Activated T-helper 9 cell treated with anti-CD3 and anti-CD28 coated beads, Interleukin-2, amount 50 U/mL, for 16 hours (primary cell): ENCODE measurements at regions not wholly inside any gene's neighbourhood (a gene's known extent, or its start where the extent isn't known, plus 50 kb on each side); places are given as distances from the start of the nearest gene placed in this dataset.
"Not testable (repeated sequence)": the region's sequence is repeated elsewhere in the genome, so short reads cannot be mapped to it uniquely, and the experiment has no call there.

Experiments used
- DNase-seq: peaks from one replicate; pipeline ENCODE4 v3.0.0-alpha.2; 2020; ENCODE audit warnings: low read depth

DNA sequence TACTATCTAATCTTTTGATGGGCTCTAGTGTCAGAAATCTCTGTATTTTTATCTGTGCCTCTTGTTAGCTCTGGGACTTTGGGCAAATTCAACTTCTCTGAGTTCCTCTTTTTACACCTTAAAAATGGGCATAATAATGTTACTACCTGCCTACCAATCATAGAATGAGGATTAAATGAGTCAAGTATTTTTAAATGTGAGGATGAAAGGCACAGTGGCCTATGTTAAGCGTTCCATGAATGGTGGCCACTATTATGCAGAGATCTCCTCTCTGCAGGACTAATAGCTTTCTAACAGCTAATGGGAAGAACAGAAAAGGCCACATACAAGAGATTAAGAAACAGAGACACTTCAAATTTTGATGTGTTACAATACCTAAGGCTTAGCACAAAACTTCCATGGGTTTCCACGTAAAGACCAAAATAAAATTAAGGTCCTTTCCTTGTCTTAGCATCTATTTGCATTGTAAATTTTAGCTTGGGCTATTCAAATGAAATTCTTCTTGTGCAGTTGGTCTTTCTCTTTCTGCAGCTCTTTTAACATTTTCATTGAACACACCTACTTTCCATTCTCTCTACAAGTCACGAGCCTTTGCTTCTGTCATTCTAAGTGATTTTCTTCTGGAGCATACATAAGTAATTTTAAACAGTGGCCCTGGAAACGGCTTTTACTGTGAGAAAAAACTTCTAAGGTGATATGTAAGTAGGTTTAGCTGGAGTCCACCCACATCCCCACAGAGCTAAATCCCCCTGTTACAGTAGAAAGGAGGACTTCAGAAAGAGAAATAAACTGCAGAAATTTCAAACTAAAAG lies 117.9 kb upstream of the MED14 start:
- DNase-seq, result no peak

DNA sequence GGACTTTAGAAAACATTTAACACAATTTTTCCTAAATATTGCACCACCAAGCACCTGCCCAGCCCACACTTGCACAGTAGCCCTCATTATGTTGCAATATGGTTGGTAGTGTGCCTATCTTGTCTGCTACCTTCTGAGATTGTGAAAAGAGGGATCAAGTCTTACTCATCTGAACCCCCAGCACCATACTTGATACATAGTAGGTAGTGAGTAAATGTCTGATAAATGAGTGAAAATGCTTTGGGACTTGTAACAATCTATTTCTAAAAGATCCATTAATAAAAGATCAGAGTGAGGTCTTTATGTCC lies 118.4 kb upstream of the MED14 start:
- no peak for DNase-seq

DNA sequence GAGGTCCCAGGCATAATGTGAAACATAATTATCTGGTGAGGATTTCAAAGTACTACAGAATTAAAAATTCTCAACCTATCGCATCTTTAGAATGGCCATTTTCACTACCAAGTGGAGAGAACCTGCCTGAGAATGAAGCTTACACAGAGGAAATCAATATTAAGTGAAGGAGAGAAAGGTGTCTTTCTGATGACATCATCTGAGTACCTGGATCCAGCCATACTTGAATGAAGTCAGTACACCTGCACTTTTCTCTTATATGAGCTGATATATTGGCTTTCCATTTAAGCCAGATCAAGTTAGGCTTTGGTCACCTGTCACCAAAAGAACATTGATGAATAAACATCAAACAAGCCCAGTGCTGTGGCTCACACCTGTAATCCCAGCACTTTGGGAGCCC lies 118.9 kb upstream of the MED14 start:
- DNase-seq, result no peak

DNA sequence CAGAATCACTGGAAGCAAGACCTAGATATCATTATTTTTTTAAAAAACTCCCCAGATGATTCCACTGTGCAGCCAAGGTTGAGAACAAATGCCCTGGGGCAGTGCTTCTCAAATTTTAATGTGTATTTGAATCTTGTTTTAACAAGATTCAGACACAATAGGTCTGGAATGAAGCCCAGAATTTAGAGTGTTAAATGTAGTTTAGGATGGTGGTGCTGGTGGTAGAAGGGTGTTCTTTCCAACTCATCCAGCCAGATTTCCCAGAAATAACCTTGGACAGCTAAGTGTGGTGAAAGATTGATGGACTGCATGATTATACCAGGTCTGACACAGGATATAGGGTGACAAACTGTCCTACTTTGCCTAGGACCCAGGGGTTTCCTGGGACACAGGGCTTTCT lies 120.1 kb upstream of the MED14 start:
- no peak for DNase-seq

DNA sequence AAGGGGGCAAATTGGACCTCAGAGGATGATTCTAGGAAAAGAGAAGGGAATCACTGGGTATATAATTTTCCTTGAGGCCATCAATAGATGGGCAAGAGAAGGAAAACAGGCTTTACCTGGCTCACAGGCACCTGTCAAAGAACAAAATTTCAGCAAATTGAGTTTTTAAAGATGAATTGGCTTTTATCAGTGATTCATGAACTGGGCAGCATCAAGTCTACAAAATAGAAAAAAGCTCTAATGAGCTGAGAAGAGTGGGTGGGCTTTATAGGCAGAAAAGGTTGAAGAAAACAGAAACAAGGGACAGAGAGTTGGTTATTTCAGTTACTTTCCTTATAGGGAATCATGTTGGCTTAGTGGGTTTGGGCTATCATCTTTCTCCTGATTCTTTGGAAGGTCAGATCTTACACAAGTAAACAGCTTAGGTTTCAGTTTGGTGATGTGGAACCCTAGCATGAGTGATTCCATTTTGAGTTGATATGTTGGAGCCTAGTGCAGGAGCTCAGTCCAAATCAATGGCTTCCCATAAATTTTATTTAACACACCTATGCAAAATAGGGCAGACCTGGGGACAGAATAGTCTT lies 120.7 kb upstream of the MED14 start:
- no peak for DNase-seq

DNA sequence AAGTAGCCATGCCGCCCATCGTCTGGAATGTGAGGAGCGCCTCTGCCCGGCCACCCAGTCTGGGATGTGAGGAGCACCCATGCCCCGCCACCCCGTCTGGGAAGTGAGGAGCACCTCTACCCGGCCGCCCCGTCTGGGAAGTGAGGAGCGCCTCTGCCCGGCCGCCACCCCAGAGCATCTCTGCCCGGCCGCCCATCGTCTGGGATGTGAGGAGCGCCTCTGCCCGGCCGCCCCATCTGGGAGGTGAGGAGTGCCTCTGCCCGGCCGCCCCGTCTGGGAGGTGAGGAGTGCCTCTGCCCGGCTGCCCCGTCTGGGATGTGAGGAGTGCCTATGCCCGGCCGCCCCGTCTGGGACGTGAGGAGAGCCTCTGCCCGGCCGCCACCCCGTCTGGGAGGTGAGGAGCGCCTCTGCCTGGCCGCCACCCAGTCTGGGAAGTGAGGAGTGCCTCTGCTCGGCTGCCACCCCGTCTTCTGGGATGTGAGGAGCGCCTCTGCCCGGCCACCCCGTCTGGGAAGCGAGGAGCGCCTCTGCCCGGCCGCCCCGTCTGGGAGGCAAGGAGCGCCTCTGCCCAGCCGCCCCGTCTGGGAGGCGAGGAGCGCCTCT lies 126.7 kb upstream of the MED14 start:
- not testable (repeated sequence) for DNase-seq

DNA sequence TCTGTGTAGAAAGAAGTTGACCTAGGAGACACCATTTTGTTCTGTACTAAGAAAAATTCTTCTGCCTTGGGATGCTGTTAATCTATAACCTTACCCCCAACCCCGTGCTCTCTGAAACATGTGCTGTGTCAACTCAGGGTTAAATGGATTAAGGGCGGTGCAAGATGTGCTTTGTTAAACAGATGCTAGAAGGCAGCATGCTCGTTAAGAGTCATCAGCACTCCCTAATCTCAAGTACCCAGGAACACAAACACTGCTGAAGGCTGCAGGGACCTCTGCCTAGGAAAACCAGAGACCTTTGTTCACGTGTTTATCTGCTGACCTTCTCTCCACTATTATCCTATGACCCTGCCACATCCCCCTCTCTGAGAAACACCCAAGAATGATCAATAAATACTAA lies 127.9 kb upstream of the MED14 start:
- not testable (repeated sequence) for DNase-seq

DNA sequence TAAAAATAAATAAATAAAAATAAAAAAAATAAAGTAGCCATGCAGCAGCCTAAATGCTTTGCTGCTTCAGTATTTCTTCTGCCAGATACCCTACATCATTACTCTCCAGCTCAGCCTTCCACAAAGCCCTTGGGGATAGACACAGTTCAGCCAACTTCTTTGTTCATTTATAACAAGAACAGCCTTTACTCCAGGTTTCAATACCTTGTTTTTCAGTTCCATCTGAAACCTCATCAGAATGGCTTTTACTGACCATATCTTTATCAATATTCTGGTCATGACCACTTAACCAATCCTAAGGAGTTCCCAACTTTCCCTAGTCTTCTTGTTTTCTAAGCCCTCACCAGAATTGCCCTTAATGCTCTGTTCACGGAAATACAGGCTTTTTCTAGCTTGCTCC lies 128.3 kb upstream of the MED14 start:
- no peak for DNase-seq

DNA sequence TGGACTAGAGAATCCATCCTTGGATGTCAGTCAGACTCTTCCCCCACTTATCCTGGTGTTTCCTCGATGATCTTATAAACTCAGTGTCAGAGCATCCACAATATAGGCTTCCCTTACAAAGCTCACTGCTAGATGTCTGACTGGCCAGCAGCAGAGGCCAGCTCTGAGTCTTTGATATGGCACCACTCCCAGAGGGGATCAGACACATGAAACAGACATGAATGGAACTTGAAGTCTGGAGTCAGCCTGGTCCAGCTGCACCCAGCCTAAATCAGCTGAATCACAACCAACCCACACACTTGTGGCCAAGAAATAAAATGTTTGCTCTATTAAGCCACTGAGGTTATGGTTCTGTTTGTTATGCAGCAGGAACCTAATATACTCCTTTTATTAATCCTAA lies 129.6 kb upstream of the MED14 start:
- DNase-seq, result no peak

DNA sequence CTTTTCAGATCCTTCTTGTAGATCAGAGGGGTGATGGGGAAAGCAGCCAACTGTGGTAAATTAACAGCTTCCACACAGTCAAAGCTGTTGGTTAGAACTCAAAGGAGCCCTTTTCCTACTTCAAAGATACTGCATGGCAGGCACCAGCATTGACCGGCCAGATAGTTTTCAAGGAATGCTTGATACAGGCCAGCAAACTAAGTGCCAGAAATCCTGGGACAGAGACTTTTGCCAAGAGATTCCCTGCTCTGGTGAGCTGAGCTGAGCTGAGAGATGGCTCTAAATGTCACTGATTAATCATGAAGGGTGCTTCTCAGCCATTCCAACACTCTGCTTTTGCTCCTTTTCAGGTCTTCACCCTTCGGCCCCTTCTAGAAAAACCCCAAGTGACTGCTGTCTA lies 131.6 kb upstream of the MED14 start:
- no peak for DNase-seq

DNA sequence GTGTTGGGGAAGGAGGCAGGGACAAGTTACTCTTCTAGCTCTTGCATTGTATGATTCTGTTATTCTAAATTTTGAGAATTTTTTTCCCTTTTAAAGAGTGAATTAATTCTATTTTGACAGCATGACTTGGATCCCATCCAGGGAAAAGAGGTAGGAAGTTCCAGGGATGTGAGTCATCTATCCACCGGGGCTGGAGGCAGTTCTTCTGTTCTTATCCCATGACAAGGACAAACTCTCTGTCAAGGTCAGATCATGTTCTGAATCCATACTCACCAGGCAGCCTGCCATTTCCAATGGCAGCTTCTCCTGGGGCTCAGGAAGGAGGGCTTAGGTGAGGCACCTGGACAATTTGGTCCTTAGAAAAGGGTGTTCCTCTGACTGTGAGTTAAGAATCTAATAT lies 132.0 kb upstream of the MED14 start:
- no peak for DNase-seq

DNA sequence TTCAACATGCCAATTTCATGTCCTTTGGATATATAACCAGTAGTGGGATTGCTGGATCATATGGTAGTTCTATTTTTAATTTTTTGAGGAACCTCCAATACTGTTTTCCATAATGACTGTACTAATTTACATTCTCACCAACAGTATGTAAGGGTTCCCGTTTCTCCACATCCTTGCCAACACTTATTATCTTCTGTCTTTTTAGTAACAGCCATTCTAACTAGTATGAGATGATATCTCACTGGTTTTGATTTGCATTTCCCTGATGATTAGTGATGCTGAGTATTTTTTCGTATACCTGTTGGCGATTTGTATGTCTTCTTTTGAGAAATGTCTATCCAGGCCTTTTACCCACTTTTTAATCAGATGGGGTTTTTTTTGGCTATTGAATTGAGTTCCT lies 133.5 kb upstream of the MED14 start:
- DNase-seq, result no peak

DNA sequence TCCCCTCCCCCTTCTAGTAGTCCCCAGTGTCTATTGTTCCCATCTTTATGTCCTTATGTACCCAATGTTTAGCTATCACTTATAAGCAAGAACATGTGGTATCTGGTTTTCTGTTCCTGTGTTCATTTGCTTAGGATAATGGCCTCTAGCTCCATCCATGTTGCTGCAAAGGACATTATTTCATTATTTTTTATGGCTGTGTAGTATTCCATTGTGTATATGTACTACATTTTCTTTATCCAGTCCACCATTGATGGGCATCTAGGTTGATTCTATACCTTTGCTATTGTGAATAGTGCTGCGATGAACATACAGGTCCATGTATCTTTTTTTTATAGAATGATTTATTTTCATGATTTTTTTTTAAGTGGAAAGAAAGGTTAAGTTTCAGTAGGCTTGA lies 135.6 kb upstream of the MED14 start:
- not testable (repeated sequence) for DNase-seq

DNA sequence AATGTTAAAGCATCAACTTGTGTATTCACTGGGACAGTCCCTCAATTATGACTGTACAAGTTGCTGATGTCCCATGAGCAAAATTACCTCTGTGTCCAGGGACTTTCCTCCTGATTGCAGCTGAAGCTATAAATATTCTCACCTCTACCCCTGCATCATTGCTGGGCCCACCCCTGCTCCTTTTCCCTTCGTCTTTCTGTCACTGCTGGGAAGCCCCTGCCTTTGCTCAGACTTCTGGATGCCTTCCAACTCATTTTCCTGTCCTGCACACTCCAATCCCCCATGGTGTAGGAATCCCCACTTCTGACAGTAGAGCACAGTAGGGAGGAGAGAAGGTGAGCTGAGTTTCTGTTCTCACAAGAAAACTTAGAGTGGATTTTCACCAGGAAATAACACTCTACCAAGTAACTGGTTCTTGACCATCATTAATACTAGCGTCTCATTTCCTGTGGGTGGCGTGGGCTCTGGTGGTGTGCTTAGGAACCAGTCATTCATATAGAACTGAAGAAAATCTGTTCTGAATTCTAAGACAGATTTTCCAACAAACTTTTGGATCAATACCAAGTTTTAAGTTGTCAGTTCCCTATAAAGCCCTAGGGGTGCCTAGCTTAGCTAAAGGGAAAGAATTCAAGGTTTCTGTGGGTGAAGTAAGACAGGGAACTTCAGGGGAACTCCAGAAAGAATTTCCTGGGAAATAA lies 136.2 kb upstream of the MED14 start:
- DNase-seq, result no peak

DNA sequence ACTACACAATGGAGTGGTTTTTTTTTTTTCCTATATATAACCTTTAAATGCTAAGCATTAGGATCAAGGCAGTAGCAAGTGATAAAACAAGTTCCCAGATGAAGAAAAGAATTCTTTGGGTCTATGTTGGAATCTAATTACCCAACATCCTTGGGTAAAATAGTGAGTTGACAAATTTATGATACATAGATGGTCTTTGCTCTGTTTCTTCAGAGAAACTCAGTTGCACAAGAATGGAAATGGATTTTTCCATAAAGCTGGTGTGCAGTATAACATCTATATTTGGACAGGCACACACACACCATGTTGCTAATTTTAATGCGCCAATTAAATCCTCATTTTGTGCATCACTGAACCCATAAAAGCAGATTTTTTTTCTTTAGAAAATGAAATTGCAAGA lies 137.0 kb upstream of the MED14 start:
- no peak for DNase-seq

DNA sequence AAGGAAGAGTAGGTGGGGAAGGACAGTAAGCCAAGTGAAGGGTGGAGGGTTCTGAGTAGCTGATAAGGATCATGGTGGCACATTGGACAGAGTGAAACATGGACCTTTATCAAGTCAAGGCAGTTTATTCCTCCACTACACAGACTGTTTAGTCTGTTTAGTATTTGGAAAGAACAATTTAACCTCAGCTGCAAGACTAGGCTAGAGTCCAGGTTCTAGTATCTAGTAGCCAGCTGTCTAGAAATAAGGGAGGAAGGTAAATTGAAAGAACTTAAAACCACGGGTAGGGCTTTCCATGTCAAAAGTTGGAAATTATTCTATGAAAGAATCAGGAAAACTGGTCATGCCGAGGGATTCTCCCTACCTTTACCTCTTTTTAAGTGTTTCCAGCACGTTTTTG lies 140.1 kb upstream of the MED14 start:
- no peak for DNase-seq

DNA sequence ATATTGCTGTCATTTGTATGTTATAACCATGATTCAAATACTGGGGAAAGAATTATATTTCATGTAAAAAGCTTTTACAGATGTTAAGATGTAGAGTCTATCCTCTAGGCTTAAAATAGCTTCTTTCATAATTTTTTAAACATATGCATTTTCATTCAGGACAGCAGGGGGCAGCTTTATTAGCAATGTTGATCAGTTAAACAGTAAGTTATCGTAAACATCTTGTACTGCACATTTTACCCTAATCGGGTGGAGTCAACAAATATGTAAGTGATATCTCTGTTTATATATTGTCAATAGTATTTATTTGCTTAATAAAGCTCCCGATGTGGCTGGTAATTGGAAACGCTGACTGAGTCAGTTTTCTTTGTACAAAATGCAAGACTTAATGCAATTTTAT lies 142.5 kb upstream of the MED14 start:
- no peak for DNase-seq

DNA sequence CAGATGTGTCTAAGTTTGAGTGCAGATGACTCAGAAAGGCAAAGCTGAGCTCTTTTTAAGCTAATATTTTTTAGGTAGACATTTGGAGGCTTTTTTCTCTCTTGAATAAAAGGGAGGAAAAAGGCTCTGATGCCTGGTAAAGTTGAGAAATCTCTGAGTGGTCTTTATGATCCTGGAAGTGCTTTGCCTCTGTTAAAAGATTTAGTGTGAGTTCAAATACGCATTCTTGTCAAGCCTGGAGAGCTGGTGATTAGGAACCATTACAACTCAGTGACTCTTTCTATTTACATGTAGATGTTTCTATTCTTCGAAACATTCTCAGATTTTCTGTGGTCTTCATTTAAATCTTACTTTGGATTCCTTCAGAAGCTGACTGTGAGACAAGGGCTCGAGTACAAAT lies 143.4 kb upstream of the MED14 start:
- DNase-seq, result no peak

DNA sequence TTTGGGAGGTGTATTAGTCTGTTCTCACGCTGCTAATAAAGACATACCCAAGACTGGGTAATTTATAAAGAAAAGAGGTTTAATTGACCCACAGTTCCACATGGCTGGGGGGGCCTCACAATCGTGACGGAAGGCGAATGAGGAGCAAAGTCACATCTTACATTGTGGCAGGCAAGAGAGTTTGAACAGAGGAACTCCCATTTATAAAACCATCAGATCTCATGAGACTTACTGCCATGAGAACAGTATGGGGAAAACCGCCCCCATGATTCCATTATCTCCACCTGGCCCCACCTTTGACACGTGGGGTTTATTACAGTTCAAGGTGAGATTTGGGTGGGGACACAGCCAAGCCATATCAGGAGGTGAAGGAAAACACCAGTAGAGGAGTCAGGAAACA lies 143.8 kb upstream of the MED14 start:
- DNase-seq, result not testable (repeated sequence)

DNA sequence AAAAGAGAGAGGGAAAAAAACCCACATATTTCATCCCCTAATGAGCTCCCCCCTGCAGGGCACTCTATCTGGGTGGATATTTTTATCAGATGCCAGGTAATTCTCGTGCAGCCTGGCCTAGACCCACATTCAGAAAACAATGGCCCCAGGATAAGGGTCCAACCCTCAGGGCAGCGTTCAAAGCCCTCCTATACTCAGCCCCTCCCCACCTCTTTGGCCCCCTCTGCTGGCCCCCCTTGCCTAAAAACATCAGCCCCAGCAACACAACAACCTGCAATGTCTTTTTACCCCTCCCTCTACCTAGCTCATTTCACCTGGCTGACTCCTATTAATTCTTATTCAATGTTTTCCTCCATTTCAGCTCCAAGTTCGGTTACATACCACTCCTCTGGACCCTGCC lies 145.4 kb upstream of the MED14 start:
- no peak for DNase-seq

DNA sequence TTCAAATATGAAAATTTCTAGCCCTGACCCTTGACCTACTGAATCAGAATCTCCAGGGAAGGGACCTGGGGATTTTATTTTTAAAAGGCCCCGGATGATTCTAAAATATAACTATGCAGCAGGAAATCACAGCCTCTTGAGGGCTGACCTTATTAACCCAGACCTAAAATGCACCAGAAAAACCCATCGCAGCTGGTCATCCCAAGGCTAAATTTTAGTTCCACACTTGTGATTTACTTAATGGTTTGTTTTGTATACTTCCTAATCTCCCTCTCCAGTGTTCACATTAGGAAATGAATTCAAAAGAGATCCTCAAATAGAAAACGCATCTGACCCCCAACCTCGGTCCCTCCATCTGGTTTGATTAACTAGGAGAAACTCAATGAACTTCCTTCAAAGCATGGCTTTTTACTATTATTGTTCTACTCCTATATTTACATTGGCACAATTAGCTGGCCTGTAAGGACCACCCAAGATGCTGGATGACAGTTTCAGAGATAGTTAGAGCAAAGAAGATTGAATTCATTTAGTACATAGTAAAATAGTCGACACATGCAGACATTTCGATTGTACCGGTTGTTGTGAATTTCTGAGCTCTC lies 147.8 kb upstream of the MED14 start:
- no peak for DNase-seq

DNA sequence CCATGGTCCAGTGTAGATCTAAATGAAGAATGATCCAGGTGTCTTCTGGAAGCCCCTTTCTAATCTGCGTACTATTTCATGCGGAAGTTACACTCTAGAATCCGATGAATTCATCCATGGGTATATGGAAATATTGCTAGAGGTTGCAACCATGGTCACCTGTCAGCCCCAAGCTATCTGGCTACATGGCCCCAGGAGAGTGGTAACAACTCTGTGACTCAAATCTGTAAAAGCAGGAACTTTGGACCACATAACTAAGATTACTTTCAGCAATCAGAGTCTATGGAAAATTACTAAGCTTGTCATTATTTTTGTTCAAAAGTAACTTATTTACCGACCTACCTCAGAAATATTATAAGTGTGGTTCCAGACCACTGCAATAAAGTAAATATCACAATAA lies 150.6 kb upstream of the MED14 start:
- no peak for DNase-seq

DNA sequence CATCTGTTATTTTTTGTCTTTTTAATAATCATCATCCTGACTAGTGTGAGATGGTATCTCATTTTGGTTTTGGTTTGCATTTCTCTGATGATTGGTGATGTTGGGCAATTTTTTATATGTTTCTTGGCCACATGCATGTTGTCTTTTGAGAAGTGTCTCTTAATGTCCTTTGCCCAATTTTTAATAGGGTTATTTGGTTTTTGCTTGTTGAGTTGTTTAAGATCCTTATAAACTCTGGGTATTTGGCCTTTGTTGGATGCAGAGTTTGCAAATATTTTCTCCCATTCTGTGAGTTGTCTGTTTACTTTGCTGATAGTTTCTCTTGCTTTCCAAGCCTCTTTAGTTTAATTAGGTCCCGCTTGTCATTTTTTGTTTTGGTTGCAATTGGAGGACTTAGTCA lies 152.1 kb upstream of the MED14 start:
- DNase-seq, result no peak
